ENCODE measurements at regions not wholly inside any gene's neighbourhood (a gene's known extent, or its start where the extent isn't known, plus 50 kb on each side); places are given as distances from the start of the nearest gene placed in this dataset.

GRCh38 chr14:98937712-98938505 lies 334.1 kb downstream of the BCL11B start:
- TF ChIP-seq CTCF (IDR thresholded peaks at IDR 0.05) (no peak), REST (IDR thresholded peaks at IDR 0.05; ENCODE audit: low read depth, low read length) (no peak), USF1 (IDR thresholded peaks at IDR 0.05; ENCODE audit: borderline replicate concordance, low read depth) (no peak), RCOR1 (IDR thresholded peaks at IDR 0.05; ENCODE audit: low read length) (no peak), EP300 (IDR thresholded peaks at IDR 0.05; ENCODE audit: borderline replicate concordance in 1 of 2, low read depth in 1 of 2, low read length in 1 of 2) (no peak), EZH2phosphoT487 (IDR thresholded peaks at IDR 0.05; ENCODE audit: borderline replicate concordance, low read depth) (no peak), TAF1 (IDR thresholded peaks at IDR 0.05; ENCODE audit: borderline replicate concordance, low read depth, low read length) (no peak), MXI1 (IDR thresholded peaks at IDR 0.05; ENCODE audit: low read depth, low read length) (no peak), RAD21 (IDR thresholded peaks at IDR 0.05; ENCODE audit: low read length) (no peak), CHD2 (IDR thresholded peaks at IDR 0.05; ENCODE audit: low read length, partially characterized antibody) (no peak), PBX3 (IDR thresholded peaks at IDR 0.05) (no peak), MEF2A (IDR thresholded peaks at IDR 0.05; ENCODE audit: borderline replicate concordance, low read depth) (no peak), RFX5 (IDR thresholded peaks at IDR 0.05; ENCODE audit: low read length) (no peak), TEAD4 (IDR thresholded peaks at IDR 0.05; ENCODE audit: borderline replicate concordance, insufficient read depth) (no peak)

Measured in SK-N-SH (cell line).